ENCODE measurements at regions not wholly inside any gene's neighbourhood (a gene's known extent, or its start where the extent isn't known, plus 50 kb on each side); places are given as distances from the start of the nearest gene placed in this dataset.

- TF ChIP-seq POLR2A (IDR thresholded peaks at IDR 0.05) (no peak), CTCF (IDR thresholded peaks at IDR 0.05 in 8 of 11, conservative IDR thresholded peaks at IDR 0.05 in 3 of 11) (no peak)
Measured at GRCh38 chr4:140312100-140312499, 61.3 kb upstream of the SCOC start.
